Nephron progenitor cell (in vitro differentiated cells): ENCODE measurements at regions not wholly inside any gene's neighbourhood (a gene's known extent, or its start where the extent isn't known, plus 50 kb on each side); places are given as distances from the start of the nearest gene placed in this dataset.
A peak's percentile ranks its signal among the peaks of the same experiment; 100 is the strongest.

ENCODE experiments used
- DNase-seq: peaks from one replicate; pipeline ENCODE4 v3.0.0; 2021
- H3K27ac Mint-ChIP-seq: 2 replicates; pipeline ENCODE4 v1.8.0; 2021; ENCODE audit warnings: mild to moderate bottlenecking, moderate library complexity, mixed read lengths
- H3K27me3 Mint-ChIP-seq: 2 replicates; pipeline ENCODE4 v1.8.0; 2021; ENCODE audit warnings: mild to moderate bottlenecking, low read depth, mixed read lengths; ENCODE audit not compliant: poor library complexity
- H3K36me3 Mint-ChIP-seq: 2 replicates; pipeline ENCODE4 v1.8.0; 2021; ENCODE audit warnings: low read depth, mixed read lengths
- H3K4me1 Mint-ChIP-seq: 2 replicates; pipeline ENCODE4 v1.8.0; 2021; ENCODE audit warnings: mixed read lengths
- H3K4me3 Mint-ChIP-seq: 2 replicates; pipeline ENCODE4 v1.8.0; 2021; ENCODE audit warnings: mild to moderate bottlenecking, moderate library complexity, mixed read lengths
- H3K9me3 Mint-ChIP-seq: 2 replicates; pipeline ENCODE4 v1.8.0; 2021; ENCODE audit warnings: mild to moderate bottlenecking, moderate library complexity, mixed read lengths
- TF ChIP-seq, protein P1 (sequence below): fragments of 200-600 bp; sonication (generic); IDR thresholded peaks from 2 replicates; pipeline ENCODE4 v1.5.0; 2021; ENCODE audit warnings: antibody characterized with exemption

DNA sequence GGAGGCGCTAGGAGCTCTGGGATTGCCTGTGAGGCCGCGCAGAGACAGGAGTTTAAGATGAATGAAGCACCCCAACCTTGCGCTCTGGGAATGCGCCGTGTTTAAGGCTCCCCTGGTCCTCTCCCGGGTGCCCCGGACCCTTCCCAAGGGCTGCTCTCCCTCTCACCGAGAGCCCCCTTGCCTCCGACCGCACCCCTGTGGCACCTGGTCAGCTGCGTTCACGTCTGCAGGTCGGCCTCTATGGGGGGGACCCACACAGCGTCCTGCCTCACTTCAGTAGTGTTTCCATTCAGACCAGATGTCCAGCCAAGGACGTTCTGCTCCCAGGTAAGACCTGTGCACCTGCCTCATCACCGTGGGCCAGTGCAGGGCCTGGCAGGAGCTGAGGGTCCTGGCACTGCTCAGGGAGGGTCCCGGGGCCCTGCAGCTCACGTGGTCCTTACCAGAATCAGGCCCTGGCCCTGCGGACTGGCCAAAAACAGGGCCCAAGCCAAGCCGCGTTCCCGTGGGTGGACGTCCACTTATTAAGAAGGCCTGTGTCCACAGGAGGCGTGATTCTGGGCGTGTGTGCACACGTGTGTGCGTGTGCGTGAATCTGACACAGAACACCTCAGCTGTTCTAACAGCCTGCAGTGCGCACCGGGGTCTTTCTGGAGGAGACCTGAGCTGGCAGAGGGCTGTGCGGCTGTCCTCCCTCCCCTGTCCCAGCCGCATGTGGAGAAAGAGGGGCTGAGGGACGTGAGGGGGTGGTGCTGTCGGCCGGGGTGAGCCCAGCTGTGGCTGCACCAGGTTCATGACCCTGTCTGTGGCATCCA, 79.9 kb upstream of the BHLHE23 start:
- Mint-ChIP-seq H3K4me1 (no peaks in the 10 kb centered on the region), H3K27ac (no peak overlapping the region), H3K4me3 (no peak overlapping the region), H3K27me3 (peaks cover 87% of the 10 kb centered on the region), H3K36me3 (no peaks in the 10 kb centered on the region), H3K9me3 (no peaks in the 10 kb centered on the region)
- TF ChIP-seq, protein P1, sequence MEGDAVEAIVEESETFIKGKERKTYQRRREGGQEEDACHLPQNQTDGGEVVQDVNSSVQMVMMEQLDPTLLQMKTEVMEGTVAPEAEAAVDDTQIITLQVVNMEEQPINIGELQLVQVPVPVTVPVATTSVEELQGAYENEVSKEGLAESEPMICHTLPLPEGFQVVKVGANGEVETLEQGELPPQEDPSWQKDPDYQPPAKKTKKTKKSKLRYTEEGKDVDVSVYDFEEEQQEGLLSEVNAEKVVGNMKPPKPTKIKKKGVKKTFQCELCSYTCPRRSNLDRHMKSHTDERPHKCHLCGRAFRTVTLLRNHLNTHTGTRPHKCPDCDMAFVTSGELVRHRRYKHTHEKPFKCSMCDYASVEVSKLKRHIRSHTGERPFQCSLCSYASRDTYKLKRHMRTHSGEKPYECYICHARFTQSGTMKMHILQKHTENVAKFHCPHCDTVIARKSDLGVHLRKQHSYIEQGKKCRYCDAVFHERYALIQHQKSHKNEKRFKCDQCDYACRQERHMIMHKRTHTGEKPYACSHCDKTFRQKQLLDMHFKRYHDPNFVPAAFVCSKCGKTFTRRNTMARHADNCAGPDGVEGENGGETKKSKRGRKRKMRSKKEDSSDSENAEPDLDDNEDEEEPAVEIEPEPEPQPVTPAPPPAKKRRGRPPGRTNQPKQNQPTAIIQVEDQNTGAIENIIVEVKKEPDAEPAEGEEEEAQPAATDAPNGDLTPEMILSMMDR, result no peak
- DNase-seq, result peak; percentile 1

DNA sequence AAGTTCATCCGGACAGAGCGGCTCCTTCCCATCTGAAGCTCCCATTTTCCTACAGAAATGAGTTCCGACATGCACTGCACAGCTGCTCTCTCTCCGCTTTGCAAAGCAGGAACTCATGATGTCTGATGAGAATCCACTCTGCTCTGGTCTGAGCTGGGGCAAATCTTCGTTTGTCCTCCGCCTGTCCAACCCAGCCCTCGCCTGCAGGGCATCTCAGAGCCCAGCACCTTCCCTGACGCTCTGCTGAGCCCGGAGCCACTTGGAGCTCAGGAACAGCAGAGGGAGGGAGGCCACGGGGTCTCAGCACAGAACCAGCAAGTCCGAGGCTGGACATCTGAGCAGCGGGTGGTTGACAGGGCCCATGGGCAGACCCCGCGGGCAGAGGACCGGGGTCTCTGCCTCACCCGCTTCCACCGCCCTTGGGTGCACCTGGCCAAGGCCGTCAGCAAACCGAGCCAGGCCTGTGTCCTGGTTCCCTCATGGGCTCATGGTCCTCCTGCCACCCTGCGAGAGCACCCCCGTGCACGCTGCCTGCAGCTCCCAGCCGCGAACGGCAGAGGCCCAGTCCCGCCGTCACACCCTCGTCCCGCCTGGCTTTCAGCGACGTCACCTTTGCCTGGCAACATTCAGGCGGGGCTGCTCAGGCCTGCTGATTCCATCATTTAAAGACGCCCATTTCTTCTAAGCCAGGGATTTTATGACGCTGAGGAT, 78.5 kb upstream of the BHLHE23 start:
- H3K4me3 Mint-ChIP-seq, result no peak overlapping the region
- no peak overlapping the region for H3K27ac Mint-ChIP-seq
- no peaks in the 10 kb centered on the region for H3K4me1 Mint-ChIP-seq
- H3K27me3 Mint-ChIP-seq, result peaks cover 85% of the 10 kb centered on the region
- H3K36me3 Mint-ChIP-seq, result no peaks in the 10 kb centered on the region
- TF ChIP-seq, protein P1, result no peak
- no peaks in the 10 kb centered on the region for H3K9me3 Mint-ChIP-seq
- no peak for DNase-seq

DNA sequence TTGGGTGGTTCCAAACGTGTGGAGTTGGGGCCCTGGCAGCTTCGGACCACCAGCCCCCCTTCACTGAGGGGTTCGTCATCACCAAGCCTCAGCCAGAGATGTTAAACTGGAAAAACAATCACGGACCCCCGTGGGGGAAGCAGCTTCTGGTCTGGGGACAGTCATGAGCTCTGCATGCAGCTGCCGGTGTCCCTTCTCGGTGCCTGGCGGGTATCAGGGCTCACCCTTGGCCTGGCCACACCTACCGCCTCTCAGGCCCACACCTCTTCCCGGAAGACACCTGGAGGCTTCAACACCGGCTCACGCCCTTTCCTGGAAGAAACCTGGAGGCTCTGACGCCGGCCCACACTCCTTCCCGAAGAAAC, 77.8 kb upstream of the BHLHE23 start:
- H3K27ac Mint-ChIP-seq, result no peak overlapping the region
- peaks cover 87% of the 10 kb centered on the region for H3K27me3 Mint-ChIP-seq
- TF ChIP-seq, protein P1, result no peak
- H3K4me3 Mint-ChIP-seq, result no peak overlapping the region
- H3K4me1 Mint-ChIP-seq, result no peaks in the 10 kb centered on the region
- H3K36me3 Mint-ChIP-seq, result no peaks in the 10 kb centered on the region
- no peak for DNase-seq
- peaks cover 4% of the 10 kb centered on the region for H3K9me3 Mint-ChIP-seq

DNA sequence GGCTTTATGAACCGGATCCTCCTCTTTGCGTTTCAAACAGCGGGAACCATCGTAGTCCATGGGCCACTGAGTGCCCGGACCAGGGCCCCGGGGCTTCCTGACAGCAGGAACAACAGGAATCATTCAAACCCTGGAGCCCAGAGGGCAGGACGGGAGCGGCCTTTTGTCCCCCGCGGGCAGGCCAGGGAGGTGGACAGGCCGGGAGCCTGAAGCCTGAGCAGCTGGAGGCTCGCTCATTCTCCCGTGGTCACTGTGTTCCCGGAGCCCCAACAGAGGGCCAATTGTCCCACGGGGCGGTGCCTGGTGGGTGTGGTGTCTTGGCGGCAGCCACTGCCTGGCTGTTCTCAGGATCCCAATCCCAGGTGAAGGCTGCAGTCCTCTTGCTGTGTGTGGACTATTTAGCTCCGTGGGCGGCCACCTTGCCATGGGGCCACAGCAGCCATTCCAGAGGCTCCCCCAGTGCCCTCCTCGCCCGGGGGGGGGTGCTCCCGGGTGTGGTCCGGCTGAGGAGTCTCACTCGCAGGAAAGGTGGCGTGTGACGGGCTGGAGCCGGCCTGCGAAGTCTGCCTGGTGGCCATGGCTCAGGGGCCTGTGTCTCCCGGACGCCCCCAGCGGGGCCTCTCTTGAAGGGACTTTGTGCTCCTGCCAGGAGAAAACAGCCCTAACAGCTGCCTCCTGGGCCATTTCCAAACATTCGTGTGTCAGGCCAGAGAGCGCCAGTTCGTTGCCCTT, 77.2 kb upstream of the BHLHE23 start:
- Mint-ChIP-seq H3K4me3 (no peak overlapping the region), H3K4me1 (no peaks in the 10 kb centered on the region), H3K36me3 (no peaks in the 10 kb centered on the region), H3K9me3 (peaks cover 9% of the 10 kb centered on the region), H3K27ac (no peak overlapping the region), H3K27me3 (peaks cover 87% of the 10 kb centered on the region)
- DNase-seq, result no peak
- TF ChIP-seq, protein P1, result no peak

DNA sequence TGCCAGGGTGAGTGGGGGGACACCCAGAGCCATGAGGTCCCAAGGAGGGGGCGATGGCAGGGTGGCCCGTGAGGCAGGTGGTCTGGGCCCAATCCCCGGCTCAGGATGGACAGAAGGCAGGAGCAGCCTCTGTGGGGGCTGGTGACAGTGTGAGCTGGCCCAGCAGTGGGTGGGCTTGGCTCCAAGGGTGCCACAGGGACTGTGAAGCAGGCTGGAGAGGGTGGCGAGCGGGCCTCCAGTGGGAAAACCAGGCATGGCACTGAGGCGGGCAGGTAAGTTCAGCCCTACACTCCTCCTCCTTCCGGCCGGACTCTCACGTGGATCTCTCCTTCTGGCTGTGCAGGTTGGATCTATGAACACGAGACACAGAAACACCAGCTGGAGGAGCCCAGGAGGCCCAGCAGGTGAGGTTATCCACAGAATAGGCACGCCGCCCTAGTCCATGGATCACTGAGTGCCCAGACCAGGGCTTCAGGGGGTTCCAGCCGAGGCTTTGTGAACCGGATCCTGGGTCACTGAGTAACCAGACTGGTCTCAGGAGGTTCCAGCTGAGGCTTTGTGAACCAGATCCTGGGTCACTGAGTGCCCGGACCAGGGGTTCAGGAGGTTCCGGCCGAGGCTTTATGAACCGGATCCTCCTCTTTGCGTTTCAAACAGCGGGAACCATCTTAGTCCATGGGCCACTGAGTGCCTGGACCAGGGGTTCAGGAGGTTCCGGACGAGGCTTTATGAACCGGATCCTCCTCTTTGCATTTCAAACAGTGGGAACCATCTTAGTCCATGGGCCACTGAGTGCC, 76.4 kb upstream of the BHLHE23 start:
- H3K4me3 Mint-ChIP-seq, result no peak overlapping the region
- no peak for DNase-seq
- H3K36me3 Mint-ChIP-seq, result no peaks in the 10 kb centered on the region
- H3K9me3 Mint-ChIP-seq, result peaks cover 15% of the 10 kb centered on the region
- no peak overlapping the region for H3K27ac Mint-ChIP-seq
- TF ChIP-seq, protein P1, result no peak
- H3K4me1 Mint-ChIP-seq, result no peaks in the 10 kb centered on the region
- peaks cover 85% of the 10 kb centered on the region for H3K27me3 Mint-ChIP-seq
